DOHH2 (cell line): ENCODE measurements at regions not wholly inside any gene's neighbourhood (a gene's known extent, or its start where the extent isn't known, plus 50 kb on each side); places are given as distances from the start of the nearest gene placed in this dataset.
"Not testable (repeated sequence)": the region's sequence is repeated elsewhere in the genome, so short reads cannot be mapped to it uniquely, and the experiment has no call there.

Source experiments
- H3F3A ChIP-seq: fragments of 200-600 bp; sonication (generic), shearing (Covaris generic); 2 replicates; pipeline ENCODE4 v1.6.0; 2016; ENCODE audit warnings: antibody characterized with exemption, mild to moderate bottlenecking; ENCODE audit not compliant: control insufficient read depth, insufficient read depth
- H3K27ac ChIP-seq: fragments of 200-600 bp; sonication (generic); 2 replicates; pipeline ENCODE4 v1.5.1; 2014; ENCODE audit warnings: low read depth, mild to moderate bottlenecking, low read length, moderate library complexity
- H3K27me3 ChIP-seq: fragments of 200-600 bp; sonication (generic); 2 replicates; pipeline ENCODE4 v1.6.1; 2014; ENCODE audit warnings: mild to moderate bottlenecking, low read length, mixed read lengths; ENCODE audit not compliant: control insufficient read depth
- H3K36me3 ChIP-seq: fragments of 200-600 bp; sonication (generic); 2 replicates; pipeline ENCODE4 v1.6.1; 2014; ENCODE audit warnings: mild to moderate bottlenecking, low read length, moderate library complexity, mixed read lengths; ENCODE audit not compliant: control insufficient read depth
- H3K4me1 ChIP-seq: fragments of 200-600 bp; sonication (generic); 2 replicates; pipeline ENCODE4 v1.6.1; 2014; ENCODE audit warnings: mild to moderate bottlenecking, low read length, mixed read lengths; ENCODE audit not compliant: control insufficient read depth
- H3K4me2 ChIP-seq: fragments of 200-600 bp; sonication (generic); 2 replicates; pipeline ENCODE4 v1.6.0; 2014; ENCODE audit warnings: mild to moderate bottlenecking, low read length, moderate library complexity
- H3K4me3 ChIP-seq: fragments of 200-600 bp; sonication (generic); 2 replicates; pipeline ENCODE4 v1.5.1; 2014; ENCODE audit warnings: mild to moderate bottlenecking, low read length, mixed read lengths
- H3K79me2 ChIP-seq: fragments of 200-600 bp; sonication (generic); 2 replicates; pipeline ENCODE4 v1.6.1; 2014; ENCODE audit warnings: mild to moderate bottlenecking, low read length, mixed read lengths; ENCODE audit not compliant: control insufficient read depth
- H3K9me2 ChIP-seq: fragments of 200-600 bp; sonication (generic); replicated peaks from 2 replicates; pipeline ENCODE4 v1.6.1; 2014; ENCODE audit warnings: mild to moderate bottlenecking, low read length, mixed read lengths; ENCODE audit not compliant: control insufficient read depth
- H3K9me3 ChIP-seq: fragments of 200-600 bp; sonication (generic); 2 replicates; pipeline ENCODE4 v1.6.1; 2014; ENCODE audit warnings: antibody characterized with exemption, low read length, mixed read lengths; ENCODE audit not compliant: control insufficient read depth, insufficient read depth
- H4K20me1 ChIP-seq: fragments of 200-600 bp; sonication (generic); 2 replicates; pipeline ENCODE4 v1.6.0; 2014; ENCODE audit warnings: low read depth, mild to moderate bottlenecking, antibody characterized with exemption, low read length, moderate library complexity; ENCODE audit not compliant: control insufficient read depth, insufficient read depth

DNA sequence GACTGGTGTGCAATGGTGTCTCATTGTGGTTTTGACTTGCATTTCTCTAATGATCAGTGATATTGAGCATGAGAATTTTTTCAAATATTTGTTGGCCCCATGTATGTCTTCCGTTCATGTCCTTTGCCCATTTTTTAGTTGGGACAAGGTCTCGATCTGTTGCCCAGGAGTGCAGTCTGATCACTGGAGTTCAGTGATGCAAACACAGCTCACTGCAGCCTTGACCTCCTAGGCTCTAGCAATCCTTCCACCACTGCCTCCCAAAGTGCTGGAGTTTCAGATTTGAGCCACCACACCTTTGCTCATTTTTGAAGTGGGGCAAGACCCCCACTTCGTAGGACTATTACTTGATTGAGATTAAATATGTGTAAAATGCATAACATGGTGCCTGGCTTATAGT is 116.2 kb upstream of the NBPF9 start:
- not testable (repeated sequence) for H3K79me2 ChIP-seq, H3K4me3 ChIP-seq, H3F3A ChIP-seq, H3K9me2 ChIP-seq, H3K4me2 ChIP-seq, H3K9me3 ChIP-seq, H3K27me3 ChIP-seq, H4K20me1 ChIP-seq, H3K27ac ChIP-seq, H3K4me1 ChIP-seq, H3K36me3 ChIP-seq

DNA sequence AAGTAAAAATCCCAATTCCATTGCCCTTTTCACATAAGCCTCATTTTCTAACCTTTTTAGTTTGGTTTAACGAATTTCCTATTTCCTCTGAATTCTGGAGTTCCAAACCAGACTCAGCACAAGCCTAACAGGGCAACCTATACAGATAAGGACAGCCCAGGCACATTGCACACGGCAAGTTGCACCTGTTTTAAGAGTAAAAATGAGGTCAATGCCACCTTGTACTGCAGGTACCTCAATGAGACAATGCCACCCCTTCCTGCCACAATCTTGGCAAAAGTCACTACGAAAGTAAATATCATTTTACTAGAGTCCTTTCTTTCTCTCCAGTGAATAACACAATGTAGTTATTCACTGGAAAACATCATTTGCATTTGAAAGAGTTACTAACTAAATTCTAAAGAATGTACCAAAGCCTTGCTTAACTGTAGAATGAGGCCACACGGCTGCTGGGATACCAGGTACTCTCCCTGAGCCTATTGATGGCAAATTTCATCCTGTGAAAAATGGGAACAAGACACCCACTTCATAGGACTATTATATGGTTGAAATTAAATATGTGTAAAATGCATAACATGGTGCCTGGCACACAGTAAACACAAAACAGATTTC is 117.2 kb upstream of the NBPF9 start:
- H3K4me3 ChIP-seq, H3K4me1 ChIP-seq, H3K27me3 ChIP-seq, H3K9me2 ChIP-seq, H3F3A ChIP-seq, H3K4me2 ChIP-seq, H3K79me2 ChIP-seq, H4K20me1 ChIP-seq, H3K9me3 ChIP-seq, H3K36me3 ChIP-seq, H3K27ac ChIP-seq: not testable (repeated sequence)

DNA sequence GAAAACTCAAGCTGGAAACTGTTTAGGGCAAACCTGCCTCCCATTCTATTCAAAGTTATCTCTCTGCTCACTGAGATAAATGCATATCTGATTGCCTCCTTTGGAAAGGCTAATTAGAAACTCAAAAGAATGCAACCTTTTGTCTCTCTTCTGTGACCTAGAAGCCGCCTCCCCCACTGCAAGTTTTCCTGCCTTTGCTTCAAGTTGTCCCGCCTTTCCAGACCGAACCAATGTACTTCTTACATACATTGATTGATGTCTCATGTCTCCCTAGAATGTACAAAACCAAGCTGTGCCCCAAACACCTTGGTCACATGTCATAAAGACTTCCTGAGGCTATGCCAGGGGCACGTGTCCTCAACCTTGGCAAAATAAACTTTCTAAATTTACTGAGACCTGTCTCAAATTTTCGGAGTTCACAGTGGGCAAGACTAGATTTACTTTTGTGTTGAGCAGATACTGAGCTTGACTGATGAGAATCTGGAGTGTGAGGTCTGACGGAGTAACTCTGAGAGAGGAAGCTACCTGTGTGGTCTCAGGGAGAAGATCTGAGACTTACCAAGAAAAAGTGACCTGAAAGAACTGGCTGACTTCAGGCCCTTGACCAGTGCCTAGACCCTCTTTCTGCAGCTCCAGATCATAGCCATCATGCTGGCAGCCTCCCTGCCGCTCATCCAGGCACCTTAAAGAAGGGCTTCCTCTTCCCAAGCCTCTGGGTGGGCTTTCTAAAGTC is 124.7 kb upstream of the NBPF9 start:
- H3K27me3 ChIP-seq, H3K9me3 ChIP-seq, H3K36me3 ChIP-seq, H3F3A ChIP-seq, H3K79me2 ChIP-seq, H3K4me2 ChIP-seq, H4K20me1 ChIP-seq, H3K4me1 ChIP-seq, H3K4me3 ChIP-seq, H3K9me2 ChIP-seq, H3K27ac ChIP-seq: not testable (repeated sequence)

DNA sequence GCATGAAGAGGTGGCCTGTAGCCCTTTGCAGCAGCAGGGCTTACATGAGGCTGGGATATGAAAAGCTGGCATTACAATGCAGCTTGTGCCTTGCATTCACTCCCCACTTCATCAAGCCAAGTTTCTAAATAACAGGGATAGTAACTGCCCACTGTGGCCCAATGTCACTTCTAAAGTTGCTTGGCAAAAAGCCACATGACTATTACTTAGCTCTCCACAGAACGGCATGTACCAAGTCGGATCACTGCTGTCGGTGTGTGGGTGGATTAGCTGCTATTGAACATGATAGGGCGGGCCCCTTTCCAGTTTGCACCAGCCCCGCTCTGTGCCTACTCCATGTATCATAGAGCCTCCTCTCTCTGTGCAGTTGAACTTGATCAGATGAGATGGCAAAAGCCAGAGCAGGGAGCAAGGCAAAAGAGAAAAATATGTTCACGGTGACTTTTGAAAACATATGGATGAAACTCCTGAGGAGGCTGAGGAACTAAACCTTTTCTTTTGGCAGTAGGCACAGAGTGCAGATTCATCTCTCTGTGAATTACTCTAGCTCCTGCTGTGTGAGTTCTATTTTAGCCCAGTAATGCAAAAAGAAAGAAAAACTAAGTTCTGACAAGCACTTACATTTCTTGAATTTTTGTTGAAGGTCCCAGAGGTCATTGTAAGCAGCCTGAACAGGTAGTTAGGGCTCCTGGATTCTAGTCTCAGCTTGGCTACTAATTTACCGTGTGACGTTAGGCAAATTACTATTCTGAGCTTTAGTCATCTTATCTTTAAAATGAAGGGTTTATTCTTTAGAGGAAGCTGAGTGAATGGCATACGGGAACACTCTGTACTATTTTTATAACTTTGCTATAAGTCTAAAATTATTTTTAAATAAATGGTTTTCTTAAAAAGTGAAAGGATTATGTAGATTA is 125.6 kb upstream of the NBPF9 start:
- not testable (repeated sequence) for H3K4me2 ChIP-seq, H3K9me3 ChIP-seq, H3K79me2 ChIP-seq, H3K27me3 ChIP-seq, H3K9me2 ChIP-seq, H4K20me1 ChIP-seq, H3K4me3 ChIP-seq, H3K36me3 ChIP-seq, H3F3A ChIP-seq, H3K27ac ChIP-seq, H3K4me1 ChIP-seq

DNA sequence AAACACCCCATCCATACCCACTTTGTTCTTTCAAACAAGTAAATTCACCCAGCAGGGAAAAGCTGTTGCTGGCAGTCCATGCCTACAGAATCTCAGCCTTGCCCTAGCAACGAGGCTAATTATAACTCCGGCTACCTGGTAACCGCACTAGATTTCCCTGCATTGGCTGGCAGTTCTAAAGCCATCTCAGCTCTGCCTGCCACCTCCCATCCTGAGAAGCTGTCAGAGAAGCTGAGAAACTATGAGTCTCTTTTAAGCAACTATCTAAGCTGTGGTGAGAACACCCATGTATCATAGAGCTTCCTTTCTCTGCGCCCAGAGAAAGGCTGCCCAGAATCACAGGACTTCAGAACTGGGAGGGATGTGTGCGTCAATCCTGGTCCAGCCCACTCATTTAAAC is 126.5 kb upstream of the NBPF9 start:
- H3K27me3 ChIP-seq, H4K20me1 ChIP-seq, H3K4me1 ChIP-seq, H3K4me3 ChIP-seq, H3K9me2 ChIP-seq, H3K79me2 ChIP-seq, H3K4me2 ChIP-seq, H3K27ac ChIP-seq, H3F3A ChIP-seq, H3K36me3 ChIP-seq, H3K9me3 ChIP-seq: not testable (repeated sequence)

DNA sequence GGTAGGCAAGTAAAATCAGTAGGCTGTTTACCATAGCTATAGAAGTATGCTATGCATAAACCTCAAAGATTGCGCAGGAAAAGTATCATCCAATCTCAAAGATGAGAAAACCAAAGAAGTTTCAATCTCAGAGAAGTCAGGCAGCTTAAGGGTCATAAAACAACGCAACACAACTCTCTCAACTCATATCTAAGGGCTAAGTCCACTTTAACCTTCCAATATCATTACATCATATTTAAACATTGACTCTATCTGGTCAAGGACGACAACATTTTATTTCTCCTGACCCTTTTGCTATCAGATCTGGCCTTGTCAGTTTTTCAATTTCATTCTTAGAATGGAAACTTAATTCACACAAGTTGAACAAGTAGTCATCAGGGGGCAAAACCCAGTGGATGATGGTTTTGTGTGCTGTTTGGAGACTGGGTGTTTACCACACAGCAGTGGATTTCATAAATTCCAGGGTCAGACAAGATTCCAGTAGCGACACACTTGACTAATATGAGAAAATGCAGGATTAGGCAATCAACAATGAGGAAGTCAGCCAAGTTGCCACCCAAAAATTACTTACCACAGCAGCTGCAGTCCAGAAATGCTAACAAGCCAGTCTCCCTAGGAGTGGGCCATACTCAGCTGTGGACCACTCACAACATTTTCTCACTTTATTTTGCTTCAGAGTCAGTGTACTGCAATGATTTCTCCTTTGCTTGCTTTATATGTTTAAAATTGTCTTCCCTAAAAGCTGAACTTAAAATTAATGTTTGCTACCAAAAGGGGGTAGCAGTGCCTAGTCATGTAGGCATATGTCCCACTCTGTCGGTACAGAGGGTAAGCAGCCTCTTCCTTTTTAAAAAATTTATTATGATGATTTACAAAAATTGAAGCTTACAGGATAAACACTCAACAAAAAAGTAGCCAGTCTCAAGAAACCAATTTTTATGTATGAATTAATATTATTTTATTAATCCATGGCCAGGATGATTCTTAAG is 131.9 kb upstream of the NBPF9 start:
- not testable (repeated sequence) for H3K4me3 ChIP-seq, H3K36me3 ChIP-seq, H3K79me2 ChIP-seq, H3F3A ChIP-seq, H3K4me2 ChIP-seq, H3K4me1 ChIP-seq, H3K27ac ChIP-seq, H3K9me3 ChIP-seq, H3K9me2 ChIP-seq, H4K20me1 ChIP-seq, H3K27me3 ChIP-seq

DNA sequence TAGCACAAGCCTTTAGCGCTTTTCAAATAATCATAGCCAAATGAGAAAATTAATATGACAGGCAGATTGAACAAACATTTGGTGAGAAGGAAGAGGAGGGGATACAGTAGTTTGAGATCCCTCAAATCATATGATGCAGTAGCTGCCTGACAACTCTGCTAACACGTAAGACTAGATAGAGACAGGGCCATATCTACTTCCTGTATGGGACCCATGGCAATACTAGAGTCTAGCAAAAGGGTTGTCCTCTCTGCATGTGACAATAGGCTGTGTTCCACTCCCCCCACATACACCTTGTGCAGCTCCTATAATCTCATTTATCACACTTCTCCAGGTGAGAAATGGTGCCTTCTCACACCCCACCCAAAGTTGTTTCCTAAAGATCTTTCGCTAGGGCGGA is 134.2 kb upstream of the NBPF9 start:
- not testable (repeated sequence) for H3K4me3 ChIP-seq, H3F3A ChIP-seq

More for the DNA sequence above, 134.2 kb upstream of the NBPF9 start:
- H3K4me1 ChIP-seq, H3K27ac ChIP-seq, H3K9me2 ChIP-seq, H3K27me3 ChIP-seq, H4K20me1 ChIP-seq, H3K9me3 ChIP-seq, H3K79me2 ChIP-seq, H3K36me3 ChIP-seq, H3K4me2 ChIP-seq: not testable (repeated sequence)
